GM10248 (cell line): ENCODE measurements at regions not wholly inside any gene's neighbourhood (a gene's known extent, or its start where the extent isn't known, plus 50 kb on each side); places are given as distances from the start of the nearest gene placed in this dataset.
"Not testable (repeated sequence)": the region's sequence is repeated elsewhere in the genome, so short reads cannot be mapped to it uniquely, and the experiment has no call there.

Experiments used
- CTCF ChIA-PET: fragments of 300-600 bp; sonication (Branson Sonifier 250); formaldehyde crosslinking; extraction: SDS; loops from one replicate; lab custom pipeline; 2021; ENCODE audit warnings: antibody characterized with exemption; lab: Yijun Ruan, JAX
- POLR2A ChIA-PET: fragments of 350-650 bp; sonication (Branson Sonifier 250); formaldehyde crosslinking; extraction: SDS; loops from one replicate; lab custom pipeline; 2020; ENCODE audit warnings: antibody characterized with exemption; lab: Yijun Ruan, JAX
- DNase-seq: peaks from one replicate; pipeline ENCODE4 v3.0.0; 2012; ENCODE audit errors: extremely low spot score
- CTCF ChIP-seq: IDR thresholded peaks from 2 replicates; pipeline ENCODE4 v1.5.1; 2012; ENCODE audit warnings: mild to moderate bottlenecking, low read depth; ENCODE audit errors: extremely low read depth, missing control alignments, control extremely low read depth

- ChIA-PET POLR2A (no interaction called here), CTCF (interaction anchor here (0.6 kb wide), 1 partner anchor 9 kb away, joined by 3 read pairs; no protein-coding TSS in a partner anchor)
- no peak for DNase-seq
- TF ChIP-seq CTCF = no peak
Observed at GRCh38 chr14:84483072-84483420, 1046.9 kb upstream of the FLRT2 start.

GRCh38 chr14:84484243-84484642 lies 1045.7 kb upstream of the FLRT2 start:
- POLR2A ChIA-PET, CTCF ChIA-PET, DNase-seq: not testable (repeated sequence)

- ChIA-PET POLR2A (no interaction called here), CTCF (no interaction called here)
- no peak for TF ChIP-seq CTCF
- no peak for DNase-seq
Observed at GRCh38 chr14:84485036-84485435, 1044.9 kb upstream of the FLRT2 start.

- POLR2A ChIA-PET = no interaction called here
- CTCF ChIA-PET = interaction anchor here (1.2 kb wide), 2 partner anchors 9 to 14 kb away, joined by 3 to 4 read pairs; no protein-coding TSS in a partner anchor
- DNase-seq = no peak
- no peak for TF ChIP-seq CTCF
Observed at GRCh38 chr14:84490081-84490480, 1039.9 kb upstream of the FLRT2 start.

GRCh38 chr14:84492685-84493084 lies 1037.3 kb upstream of the FLRT2 start:
- ChIA-PET POLR2A (no interaction called here), CTCF (no interaction called here)
- DNase-seq = no peak
- no peak for TF ChIP-seq CTCF

- ChIA-PET POLR2A (no interaction called here), CTCF (no interaction called here)
- DNase-seq = no peak
- TF ChIP-seq CTCF = no peak
Observed at GRCh38 chr14:84493779-84494178, 1036.2 kb upstream of the FLRT2 start.

GRCh38 chr14:84496677-84497076 lies 1033.3 kb upstream of the FLRT2 start:
- TF ChIP-seq CTCF = no peak
- POLR2A ChIA-PET = no interaction called here
- CTCF ChIA-PET = no interaction called here
- no peak for DNase-seq

GRCh38 chr14:84512823-84513222 lies 1017.1 kb upstream of the FLRT2 start:
- CTCF ChIA-PET, POLR2A ChIA-PET, DNase-seq: not testable (repeated sequence)
